Lower lobe of right lung (tissue), 2 donors: ENCODE measurements at regions not wholly inside any gene's neighbourhood (a gene's known extent, or its start where the extent isn't known, plus 50 kb on each side); places are given as distances from the start of the nearest gene placed in this dataset.
A peak's percentile ranks its signal among the peaks of the same experiment; 100 is the strongest.

Experiments used
- ATAC-seq, 2 donors: fragments of 200-7000 bp; cut with Tn5 transposase; one replicate each; pipeline ENCODE4 v1.9.1; 2020 to 2022; ENCODE audit warnings: mild to moderate bottlenecking in 2 of 2, moderate library complexity in 2 of 2
- DNase-seq: peaks from one replicate; pipeline ENCODE4 v3.0.0-alpha.2; 2020
- H3K27ac ChIP-seq: fragments of 200-600 bp; one replicate; pipeline ENCODE4 v1.8.0; 2022
- H3K27me3 ChIP-seq: fragments of 200-600 bp; one replicate; pipeline ENCODE4 v1.8.0; 2022; ENCODE audit warnings: low read depth
- H3K36me3 ChIP-seq: fragments of 200-600 bp; one replicate; pipeline ENCODE4 v1.8.0; 2022; ENCODE audit warnings: mild to moderate bottlenecking
- H3K4me1 ChIP-seq: fragments of 200-600 bp; one replicate; pipeline ENCODE4 v1.8.0; 2022
- H3K4me3 ChIP-seq: fragments of 200-600 bp; one replicate; pipeline ENCODE4 v1.8.0; 2022; ENCODE audit warnings: mild to moderate bottlenecking
- H3K9me3 ChIP-seq: fragments of 200-600 bp; one replicate; pipeline ENCODE4 v1.8.0; 2022
- intact Hi-C: fragments of 100-400 bp; cut with DNase I; formaldehyde crosslinking; loops from one replicate; pipeline ENCODE4 v1.11.0; 2022
- TF ChIP-seq, protein P1 (sequence below): fragments of 200-600 bp; IDR thresholded peaks from one replicate; pipeline ENCODE4 v1.8.0; 2022; ENCODE audit warnings: antibody characterized with exemption, mild to moderate bottlenecking
- donor health status: DM: no; HTN: yes; CAD: no; lungs with severe emphysema.

DNA sequence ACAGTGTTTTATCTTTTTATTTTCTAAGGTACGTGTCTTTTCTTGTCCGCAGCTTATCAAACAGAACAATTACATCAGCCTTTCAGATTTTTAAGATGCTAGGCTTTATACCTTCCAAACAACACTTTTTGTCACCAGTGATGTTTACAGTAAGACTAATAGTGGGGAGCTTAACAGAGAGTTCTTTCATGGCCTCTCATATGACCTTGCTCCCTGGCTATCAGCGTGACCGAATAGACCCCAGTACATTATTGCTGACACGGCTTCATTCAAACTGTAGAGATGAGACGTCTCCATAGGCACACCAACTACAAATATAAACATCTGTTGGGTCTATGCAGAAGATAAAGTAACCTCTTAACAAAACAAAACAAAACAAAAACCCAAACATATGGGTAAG, 477.6 kb upstream of the KCNMB2 start:
- intact Hi-C loops = no loop called here
- TF ChIP-seq, protein P1, sequence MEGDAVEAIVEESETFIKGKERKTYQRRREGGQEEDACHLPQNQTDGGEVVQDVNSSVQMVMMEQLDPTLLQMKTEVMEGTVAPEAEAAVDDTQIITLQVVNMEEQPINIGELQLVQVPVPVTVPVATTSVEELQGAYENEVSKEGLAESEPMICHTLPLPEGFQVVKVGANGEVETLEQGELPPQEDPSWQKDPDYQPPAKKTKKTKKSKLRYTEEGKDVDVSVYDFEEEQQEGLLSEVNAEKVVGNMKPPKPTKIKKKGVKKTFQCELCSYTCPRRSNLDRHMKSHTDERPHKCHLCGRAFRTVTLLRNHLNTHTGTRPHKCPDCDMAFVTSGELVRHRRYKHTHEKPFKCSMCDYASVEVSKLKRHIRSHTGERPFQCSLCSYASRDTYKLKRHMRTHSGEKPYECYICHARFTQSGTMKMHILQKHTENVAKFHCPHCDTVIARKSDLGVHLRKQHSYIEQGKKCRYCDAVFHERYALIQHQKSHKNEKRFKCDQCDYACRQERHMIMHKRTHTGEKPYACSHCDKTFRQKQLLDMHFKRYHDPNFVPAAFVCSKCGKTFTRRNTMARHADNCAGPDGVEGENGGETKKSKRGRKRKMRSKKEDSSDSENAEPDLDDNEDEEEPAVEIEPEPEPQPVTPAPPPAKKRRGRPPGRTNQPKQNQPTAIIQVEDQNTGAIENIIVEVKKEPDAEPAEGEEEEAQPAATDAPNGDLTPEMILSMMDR = no peak
- Histone ChIP-seq H3K27me3 (no peaks in the 10 kb centered on the region), H3K36me3 (no peaks in the 10 kb centered on the region), H3K27ac (no peak overlapping the region), H3K9me3 (no peaks in the 10 kb centered on the region), H3K4me1 (peaks cover 26% of the 10 kb centered on the region), H3K4me3 (no peak overlapping the region)
- no peak for DNase-seq
- ATAC-seq = no peak

DNA sequence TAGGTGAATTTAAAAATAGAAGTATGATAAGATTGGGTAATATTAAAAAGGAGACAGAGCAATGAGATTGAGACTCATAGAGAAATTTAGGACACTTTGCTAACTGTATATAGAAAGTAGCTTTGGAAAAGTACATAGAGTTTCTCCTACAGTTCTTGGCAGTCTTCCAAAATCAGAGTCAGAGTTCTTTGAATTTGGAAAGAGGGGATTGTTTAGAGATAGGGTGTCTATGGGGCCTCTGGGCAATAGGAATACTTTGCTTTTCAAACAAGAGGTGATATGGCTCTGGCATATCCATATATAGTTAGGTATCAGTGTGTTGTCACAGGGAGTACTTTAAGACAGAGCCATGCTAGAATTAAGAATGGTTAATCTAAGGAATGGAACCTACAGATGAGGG, 477.1 kb upstream of the KCNMB2 start:
- DNase-seq = no peak
- H3K9me3 ChIP-seq = no peaks in the 10 kb centered on the region
- H3K27me3 ChIP-seq = no peaks in the 10 kb centered on the region
- no peak overlapping the region for H3K4me3 ChIP-seq
- ATAC-seq = no peak
- H3K4me1 ChIP-seq = peaks cover 26% of the 10 kb centered on the region
- intact Hi-C loops = no loop called here
- H3K36me3 ChIP-seq = no peaks in the 10 kb centered on the region
- H3K27ac ChIP-seq = no peak overlapping the region
- TF ChIP-seq, protein P1 = no peak

DNA sequence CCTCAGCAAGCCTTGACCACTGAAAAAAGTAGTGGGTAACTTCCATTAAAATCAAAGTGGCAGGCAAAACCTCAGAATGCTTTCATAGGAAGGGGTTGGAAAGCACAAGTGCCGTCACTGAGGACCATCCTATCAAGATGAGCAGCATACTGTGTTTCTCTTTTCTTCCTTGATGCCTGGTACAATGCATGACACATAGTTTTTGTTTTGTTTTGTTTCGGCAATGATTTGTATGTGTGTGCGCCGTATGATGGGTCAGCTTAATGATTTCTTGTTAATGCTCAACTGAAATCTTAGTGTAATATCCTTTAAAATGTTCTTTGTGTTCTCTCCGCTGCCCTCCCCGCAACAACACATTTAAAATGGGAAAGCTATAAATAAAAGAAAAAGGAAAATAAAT, 476.4 kb upstream of the KCNMB2 start:
- intact Hi-C loops = no loop called here
- Histone ChIP-seq H3K9me3 (no peaks in the 10 kb centered on the region), H3K27ac (no peak overlapping the region), H3K4me1 (peaks cover 26% of the 10 kb centered on the region), H3K27me3 (no peaks in the 10 kb centered on the region), H3K4me3 (no peak overlapping the region), H3K36me3 (no peaks in the 10 kb centered on the region)
- DNase-seq (no peak), ATAC-seq (no peak)
- TF ChIP-seq, protein P1 = no peak

DNA sequence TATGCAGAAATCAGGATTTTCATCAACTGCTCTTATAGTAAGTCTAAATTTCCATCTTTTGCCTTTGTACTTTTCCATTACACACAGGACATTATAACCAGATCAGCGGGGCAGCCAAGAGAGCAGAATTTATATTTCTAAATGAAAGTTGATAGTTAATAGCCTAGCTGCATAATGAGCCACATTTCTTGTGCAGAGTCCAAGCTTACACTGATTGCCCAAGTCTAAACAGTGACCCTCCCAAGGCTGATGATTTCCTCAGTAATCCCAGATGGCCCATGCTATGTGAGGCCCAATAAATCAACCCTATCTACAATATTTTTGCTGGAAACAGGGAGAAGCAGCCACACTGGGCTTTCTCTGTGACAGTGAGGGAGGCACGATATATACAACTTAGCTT, 475.8 kb upstream of the KCNMB2 start:
- Histone ChIP-seq H3K4me3 (no peak overlapping the region), H3K9me3 (no peaks in the 10 kb centered on the region), H3K27ac (peak overlapping the region; percentile 1), H3K4me1 (peaks cover 26% of the 10 kb centered on the region), H3K36me3 (no peaks in the 10 kb centered on the region), H3K27me3 (no peaks in the 10 kb centered on the region)
- ATAC-seq (peak; percentile 53 to 68), DNase-seq (no peak)
- intact Hi-C loops = no loop called here
- TF ChIP-seq, protein P1 = no peak

DNA sequence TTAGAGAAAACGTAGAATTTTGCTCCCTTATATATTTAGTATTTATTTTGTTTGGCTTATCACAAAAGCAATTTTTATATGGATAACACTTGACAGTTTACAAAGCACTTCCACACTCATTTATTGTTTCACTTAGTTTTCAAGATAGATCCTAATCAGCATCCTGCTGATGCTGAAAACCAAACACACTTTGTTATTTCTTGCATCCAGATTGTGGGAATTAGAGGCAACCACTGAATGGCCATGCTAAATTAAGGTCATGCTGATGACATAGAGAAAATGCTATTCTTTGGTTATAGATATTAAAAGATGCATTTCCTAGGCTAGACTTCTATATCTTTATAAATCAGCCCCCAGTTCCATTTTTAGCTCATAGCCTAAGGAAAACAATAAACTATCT, 474.1 kb upstream of the KCNMB2 start:
- H3K27me3 ChIP-seq = no peaks in the 10 kb centered on the region
- ATAC-seq (no peak), DNase-seq (no peak)
- intact Hi-C loops = no loop called here
- TF ChIP-seq, protein P1 = no peak
- peaks cover 26% of the 10 kb centered on the region for H3K4me1 ChIP-seq
- H3K9me3 ChIP-seq = no peaks in the 10 kb centered on the region
- H3K36me3 ChIP-seq = no peaks in the 10 kb centered on the region
- H3K27ac ChIP-seq = no peak overlapping the region
- no peak overlapping the region for H3K4me3 ChIP-seq

DNA sequence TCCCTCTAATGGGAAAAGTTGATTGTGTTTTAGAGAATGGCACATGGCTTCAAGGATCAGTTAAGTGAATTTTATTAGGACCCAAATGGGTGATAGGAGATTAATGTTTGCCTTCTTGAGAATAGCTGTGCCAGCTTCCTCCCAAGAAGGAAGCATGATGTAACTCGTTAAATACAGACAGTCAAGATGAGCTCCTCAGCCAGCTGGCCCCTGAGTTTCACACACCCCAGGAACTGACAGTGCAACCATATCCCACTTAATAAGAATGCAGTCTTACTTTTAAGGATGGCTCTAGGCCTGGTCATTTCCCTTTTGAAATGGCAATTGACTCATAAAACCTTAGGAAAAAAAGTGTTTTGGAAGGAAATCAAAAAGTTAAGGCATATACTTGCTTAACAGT, 472.8 kb upstream of the KCNMB2 start:
- Histone ChIP-seq H3K36me3 (no peaks in the 10 kb centered on the region), H3K27me3 (no peaks in the 10 kb centered on the region), H3K4me3 (no peak overlapping the region), H3K9me3 (no peaks in the 10 kb centered on the region), H3K4me1 (peaks cover 26% of the 10 kb centered on the region), H3K27ac (no peak overlapping the region)
- TF ChIP-seq, protein P1 = no peak
- DNase-seq (no peak), ATAC-seq (peak in 1 of 2 donors; percentile 51)
- intact Hi-C loops = no loop called here
